ENCODE measurements at regions not wholly inside any gene's neighbourhood (a gene's known extent, or its start where the extent isn't known, plus 50 kb on each side); places are given as distances from the start of the nearest gene placed in this dataset.

- TF ChIP-seq ZNF221 (tag by site-specific recombination; IDR thresholded peaks at IDR 0.05; ENCODE audit: borderline replicate concordance) = no peak
- no peak for TF ChIP-seq ZFP41 (tag by site-specific recombination; IDR thresholded peaks at IDR 0.05; ENCODE audit: borderline replicate concordance)
- TF ChIP-seq ZNF544 (tag by site-specific recombination; IDR thresholded peaks at IDR 0.05) = no peak
- no peak for TF ChIP-seq ZNF114 (tag by site-specific recombination; IDR thresholded peaks at IDR 0.05)
- no peak for TF ChIP-seq ZNF138 (tag by site-specific recombination; IDR thresholded peaks at IDR 0.05; ENCODE audit: borderline replicate concordance)
- TF ChIP-seq ZSCAN4 (tag by site-specific recombination; IDR thresholded peaks at IDR 0.05) = no peak
- TF ChIP-seq ZBTB17 (tag by site-specific recombination; IDR thresholded peaks at IDR 0.05) = no peak
- TF ChIP-seq CTCF (tag by site-specific recombination; IDR thresholded peaks at IDR 0.05) = no peak
- no peak for TF ChIP-seq ZNF692 (tag by site-specific recombination; IDR thresholded peaks at IDR 0.05)
- TF ChIP-seq ZNF157 (tag by site-specific recombination; IDR thresholded peaks at IDR 0.05) = no peak
- TF ChIP-seq ZBTB8A (tag by site-specific recombination; IDR thresholded peaks at IDR 0.05) = no peak
- no peak for TF ChIP-seq ZNF394 (tag by site-specific recombination; IDR thresholded peaks at IDR 0.05; ENCODE audit: borderline replicate concordance)
- no peak for TF ChIP-seq BCL6B (tag by site-specific recombination; IDR thresholded peaks at IDR 0.05)
- no peak for TF ChIP-seq ZNF664 (tag by site-specific recombination; IDR thresholded peaks at IDR 0.05)
- no peak for TF ChIP-seq ZNF670 (tag by site-specific recombination; IDR thresholded peaks at IDR 0.05; ENCODE audit: low read depth)
- TF ChIP-seq GLIS1 (tag by site-specific recombination; IDR thresholded peaks at IDR 0.05) = no peak
- no peaks in the 10 kb centered on the region for H3K36me3 ChIP-seq (ENCODE audit: control insufficient read depth in 2 of 2, insufficient read depth in 1 of 2, low read length in 2 of 2)
- no peaks in the 10 kb centered on the region for H3K9me3 ChIP-seq (ENCODE audit: control insufficient read depth, insufficient read depth, low read depth, low read length)
- no peak overlapping the region for H3K4me3 ChIP-seq (ENCODE audit: low read depth, low read length)
- H3K27ac ChIP-seq (ENCODE audit: extremely low read depth, low read depth, low read length) = no peak overlapping the region
- ChIA-PET POLR2A (no interaction called here), CTCF (interaction anchor here (0.8 kb wide), 1 partner anchor 15 kb away, joined by 4 read pairs; no protein-coding TSS in a partner anchor)
- no peaks in the 10 kb centered on the region for H3K4me1 ChIP-seq (ENCODE audit: control insufficient read depth, insufficient read depth, low read length)
These were observed 96.0 kb upstream of the IGFBP7 start for GRCh38 chr4:57206172-57206571.

- ChIA-PET POLR2A (no interaction called here), CTCF (no interaction called here)
- Histone ChIP-seq H3K4me1 (ENCODE audit: control insufficient read depth, insufficient read depth, low read length) (no peaks in the 10 kb centered on the region), H3K9me3 (ENCODE audit: control insufficient read depth, insufficient read depth, low read depth, low read length) (no peaks in the 10 kb centered on the region), H3K36me3 (ENCODE audit: control insufficient read depth in 2 of 2, insufficient read depth in 1 of 2, low read length in 2 of 2) (no peaks in the 10 kb centered on the region), H3K27ac (ENCODE audit: extremely low read depth, low read depth, low read length) (no peak overlapping the region), H3K4me3 (ENCODE audit: low read depth, low read length) (no peak overlapping the region)
- TF ChIP-seq ZNF701 (tag by site-specific recombination; IDR thresholded peaks at IDR 0.05) (no peak), IKZF3 (tag by site-specific recombination; IDR thresholded peaks at IDR 0.05) (no peak), SALL2 (tag by site-specific recombination; IDR thresholded peaks at IDR 0.05; ENCODE audit: borderline replicate concordance) (no peak), ZNF544 (tag by site-specific recombination; IDR thresholded peaks at IDR 0.05) (no peak), ZNF280D (tag by site-specific recombination; IDR thresholded peaks at IDR 0.05) (no peak), ZSCAN16 (tag by site-specific recombination; IDR thresholded peaks at IDR 0.05) (no peak), MZF1 (tag by site-specific recombination; IDR thresholded peaks at IDR 0.05; ENCODE audit: borderline replicate concordance) (no peak), ZSCAN18 (tag by site-specific recombination; IDR thresholded peaks at IDR 0.05) (no peak), ZNF610 (tag by site-specific recombination; IDR thresholded peaks at IDR 0.05; ENCODE audit: borderline replicate concordance) (no peak), ZNF549 (tag by site-specific recombination; IDR thresholded peaks at IDR 0.05) (no peak), ZNF510 (tag by site-specific recombination; IDR thresholded peaks at IDR 0.05; ENCODE audit: insufficient replicate concordance) (no peak)
These were observed 95.4 kb upstream of the IGFBP7 start for GRCh38 chr4:57205580-57205979.
